Liver (tissue), 3 donors: ENCODE measurements at regions not wholly inside any gene's neighbourhood (a gene's known extent, or its start where the extent isn't known, plus 50 kb on each side); places are given as distances from the start of the nearest gene placed in this dataset.

Experiments
- ATF3 ChIP-seq: IDR thresholded peaks from 2 replicates; pipeline ENCODE4 v1.6.1; 2016; ENCODE audit warnings: antibody characterized with exemption
- CTCF ChIP-seq: fragments of 150-350 bp; IDR thresholded peaks from 2 replicates; pipeline ENCODE4 v1.5.1; 2017; ENCODE audit warnings: improper control_type of control experiment, low read depth, low read length; ENCODE audit not compliant: missing input control
- FOXA1 ChIP-seq: IDR thresholded peaks from 2 replicates; pipeline ENCODE4 v1.6.1; 2016; ENCODE audit warnings: antibody characterized with exemption
- GABPA ChIP-seq, 2 donors: IDR thresholded peaks in 1 of 2; conservative IDR thresholded peaks in 1 of 2; 2 replicates each; pipeline ENCODE4 v1.6.1; 2016; ENCODE audit warnings: antibody characterized with exemption in 2 of 2, mild to moderate bottlenecking in 1 of 2, moderate library complexity in 1 of 2
- HNF4A ChIP-seq, 2 donors: conservative IDR thresholded peaks; 2 replicates each; pipeline ENCODE4 v1.6.1; 2016; ENCODE audit warnings: antibody characterized with exemption in 2 of 2, mild to moderate bottlenecking in 2 of 2
- JUND ChIP-seq, 2 donors: IDR thresholded peaks; 2 replicates each; pipeline ENCODE4 v1.6.1; 2016; ENCODE audit warnings: antibody characterized with exemption in 2 of 2
- NR2F2 ChIP-seq: IDR thresholded peaks from 2 replicates; pipeline ENCODE4 v1.6.1; 2016; ENCODE audit warnings: antibody characterized with exemption
- RAD21 ChIP-seq, 2 donors: IDR thresholded peaks; 2 replicates each; pipeline ENCODE4 v1.6.1; 2016; ENCODE audit warnings: antibody characterized with exemption in 2 of 2, mild to moderate bottlenecking in 2 of 2
- RXRA ChIP-seq, 2 donors: IDR thresholded peaks; 2 replicates each; pipeline ENCODE4 v1.6.1; 2017 to 2018; ENCODE audit warnings: antibody characterized with exemption in 2 of 2, mild to moderate bottlenecking in 1 of 2
- TAF1 ChIP-seq: conservative IDR thresholded peaks from 2 replicates; pipeline ENCODE4 v1.6.1; 2016; ENCODE audit warnings: antibody characterized with exemption, mild to moderate bottlenecking
- YY1 ChIP-seq: IDR thresholded peaks from 2 replicates; pipeline ENCODE4 v1.6.1; 2016; ENCODE audit warnings: antibody characterized with exemption, mild to moderate bottlenecking
- TF ChIP-seq, protein P1 (sequence below): IDR thresholded peaks from 2 replicates; pipeline ENCODE4 v1.6.1; 2016; ENCODE audit warnings: antibody characterized with exemption
- TF ChIP-seq, protein P2 (sequence below): IDR thresholded peaks from 2 replicates; pipeline ENCODE4 v1.6.1; 2016; ENCODE audit warnings: antibody characterized with exemption
- TF ChIP-seq, protein P3 (sequence below): IDR thresholded peaks from 2 replicates; pipeline ENCODE4 v1.6.1; 2016; ENCODE audit warnings: antibody characterized with exemption, mild to moderate bottlenecking
- donor health status: healthy.
- donor health status: healthy.

DNA sequence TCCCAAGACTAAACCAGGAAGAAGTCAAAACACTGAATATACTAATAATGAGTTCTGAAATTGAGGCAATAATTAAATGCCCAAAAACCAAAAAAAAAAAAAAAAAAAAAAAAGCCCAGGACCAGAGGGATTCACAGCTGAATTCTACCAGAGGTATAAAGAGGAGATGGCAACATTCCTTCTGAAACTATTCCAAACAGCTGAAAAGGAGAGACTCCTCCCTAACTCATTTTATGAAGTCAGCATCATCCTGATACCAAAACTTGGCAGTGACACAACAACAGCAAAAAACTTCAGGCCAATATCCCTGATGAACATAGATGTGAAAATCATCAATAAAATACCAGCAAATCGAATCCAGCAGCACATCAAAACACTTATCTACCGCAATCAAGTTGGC lies 108.5 kb upstream of the COL3A1 start:
- TF ChIP-seq CTCF (no peak), JUND (IDR thresholded peaks at IDR 0.05) (no peak), HNF4A (conservative IDR thresholded peaks at IDR 0.05) (no peak), TAF1 (no peak), RAD21 (IDR thresholded peaks at IDR 0.05) (no peak), NR2F2 (no peak), YY1 (no peak), RXRA (IDR thresholded peaks at IDR 0.05) (no peak), ATF3 (no peak), FOXA1 (no peak), GABPA (IDR thresholded peaks at IDR 0.05 in 1 of 2, conservative IDR thresholded peaks at IDR 0.05 in 1 of 2) (no peak)
- TF ChIP-seq, protein P1, sequence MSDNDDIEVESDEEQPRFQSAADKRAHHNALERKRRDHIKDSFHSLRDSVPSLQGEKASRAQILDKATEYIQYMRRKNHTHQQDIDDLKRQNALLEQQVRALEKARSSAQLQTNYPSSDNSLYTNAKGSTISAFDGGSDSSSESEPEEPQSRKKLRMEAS, result no peak
- TF ChIP-seq, protein P2, sequence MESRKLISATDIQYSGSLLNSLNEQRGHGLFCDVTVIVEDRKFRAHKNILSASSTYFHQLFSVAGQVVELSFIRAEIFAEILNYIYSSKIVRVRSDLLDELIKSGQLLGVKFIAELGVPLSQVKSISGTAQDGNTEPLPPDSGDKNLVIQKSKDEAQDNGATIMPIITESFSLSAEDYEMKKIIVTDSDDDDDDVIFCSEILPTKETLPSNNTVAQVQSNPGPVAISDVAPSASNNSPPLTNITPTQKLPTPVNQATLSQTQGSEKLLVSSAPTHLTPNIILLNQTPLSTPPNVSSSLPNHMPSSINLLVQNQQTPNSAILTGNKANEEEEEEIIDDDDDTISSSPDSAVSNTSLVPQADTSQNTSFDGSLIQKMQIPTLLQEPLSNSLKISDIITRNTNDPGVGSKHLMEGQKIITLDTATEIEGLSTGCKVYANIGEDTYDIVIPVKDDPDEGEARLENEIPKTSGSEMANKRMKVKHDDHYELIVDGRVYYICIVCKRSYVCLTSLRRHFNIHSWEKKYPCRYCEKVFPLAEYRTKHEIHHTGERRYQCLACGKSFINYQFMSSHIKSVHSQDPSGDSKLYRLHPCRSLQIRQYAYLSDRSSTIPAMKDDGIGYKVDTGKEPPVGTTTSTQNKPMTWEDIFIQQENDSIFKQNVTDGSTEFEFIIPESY, result no peak
- TF ChIP-seq, protein P3, sequence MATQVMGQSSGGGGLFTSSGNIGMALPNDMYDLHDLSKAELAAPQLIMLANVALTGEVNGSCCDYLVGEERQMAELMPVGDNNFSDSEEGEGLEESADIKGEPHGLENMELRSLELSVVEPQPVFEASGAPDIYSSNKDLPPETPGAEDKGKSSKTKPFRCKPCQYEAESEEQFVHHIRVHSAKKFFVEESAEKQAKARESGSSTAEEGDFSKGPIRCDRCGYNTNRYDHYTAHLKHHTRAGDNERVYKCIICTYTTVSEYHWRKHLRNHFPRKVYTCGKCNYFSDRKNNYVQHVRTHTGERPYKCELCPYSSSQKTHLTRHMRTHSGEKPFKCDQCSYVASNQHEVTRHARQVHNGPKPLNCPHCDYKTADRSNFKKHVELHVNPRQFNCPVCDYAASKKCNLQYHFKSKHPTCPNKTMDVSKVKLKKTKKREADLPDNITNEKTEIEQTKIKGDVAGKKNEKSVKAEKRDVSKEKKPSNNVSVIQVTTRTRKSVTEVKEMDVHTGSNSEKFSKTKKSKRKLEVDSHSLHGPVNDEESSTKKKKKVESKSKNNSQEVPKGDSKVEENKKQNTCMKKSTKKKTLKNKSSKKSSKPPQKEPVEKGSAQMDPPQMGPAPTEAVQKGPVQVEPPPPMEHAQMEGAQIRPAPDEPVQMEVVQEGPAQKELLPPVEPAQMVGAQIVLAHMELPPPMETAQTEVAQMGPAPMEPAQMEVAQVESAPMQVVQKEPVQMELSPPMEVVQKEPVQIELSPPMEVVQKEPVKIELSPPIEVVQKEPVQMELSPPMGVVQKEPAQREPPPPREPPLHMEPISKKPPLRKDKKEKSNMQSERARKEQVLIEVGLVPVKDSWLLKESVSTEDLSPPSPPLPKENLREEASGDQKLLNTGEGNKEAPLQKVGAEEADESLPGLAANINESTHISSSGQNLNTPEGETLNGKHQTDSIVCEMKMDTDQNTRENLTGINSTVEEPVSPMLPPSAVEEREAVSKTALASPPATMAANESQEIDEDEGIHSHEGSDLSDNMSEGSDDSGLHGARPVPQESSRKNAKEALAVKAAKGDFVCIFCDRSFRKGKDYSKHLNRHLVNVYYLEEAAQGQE, result no peak
